ENCODE measurements at regions not wholly inside any gene's neighbourhood (a gene's known extent, or its start where the extent isn't known, plus 50 kb on each side); places are given as distances from the start of the nearest gene placed in this dataset.

DNA sequence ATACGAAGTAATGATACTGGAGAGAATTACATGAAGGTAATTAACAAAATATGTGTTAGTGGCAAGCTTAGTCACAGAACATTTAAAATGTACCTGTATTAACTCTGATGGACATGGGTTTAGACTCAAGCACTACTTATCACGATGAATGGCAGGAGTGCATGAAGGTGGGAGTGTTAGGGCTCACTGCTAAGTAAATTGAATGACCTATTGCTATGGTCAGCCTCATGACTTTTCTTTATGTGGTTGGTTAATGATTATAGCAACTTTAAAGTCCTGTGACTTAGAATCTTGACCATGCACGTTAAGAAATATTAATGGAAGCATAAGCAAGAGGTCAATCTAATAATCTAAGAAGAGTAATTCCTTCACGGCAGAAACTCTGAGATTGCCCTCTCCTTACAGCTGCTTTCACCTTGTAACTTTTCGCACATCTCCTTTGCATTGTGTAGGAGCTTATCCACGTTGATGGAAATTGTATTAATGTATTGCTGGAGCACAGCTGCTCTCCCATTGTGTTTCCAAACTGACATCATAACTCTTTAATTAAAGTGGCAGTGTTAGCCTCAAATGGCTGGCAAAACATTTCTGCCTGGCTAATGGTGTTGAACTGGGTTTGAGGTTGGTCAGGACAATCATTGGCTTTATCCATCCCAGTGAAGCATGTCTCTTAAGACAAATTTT lies 114.5 kb downstream of the RXFP2 start:
- ATAC-seq, result no peak

GRCh38 chr13:31859571-31859970 lies 120.2 kb downstream of the RXFP2 start:
- no peak for ATAC-seq

DNA sequence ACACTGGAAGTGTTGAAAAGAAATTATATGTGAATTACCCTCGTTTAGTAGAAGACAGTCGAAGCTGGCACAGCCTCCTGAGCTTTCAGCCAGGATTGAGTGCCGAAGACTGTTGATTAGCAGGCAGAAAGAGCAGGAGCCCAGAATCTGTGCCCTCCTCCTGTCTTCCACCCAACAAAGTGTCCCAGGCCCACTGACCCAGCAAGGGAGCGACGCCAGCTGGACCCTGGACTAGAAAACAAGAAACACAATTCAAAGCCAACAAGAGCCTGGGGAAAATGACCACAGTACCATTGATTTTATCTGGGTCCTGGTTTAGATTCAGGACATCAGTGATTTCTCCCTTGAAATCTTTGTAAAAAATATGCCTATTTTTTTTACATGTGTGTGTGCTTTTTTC lies 120.7 kb downstream of the RXFP2 start:
- ATAC-seq, result no peak

DNA sequence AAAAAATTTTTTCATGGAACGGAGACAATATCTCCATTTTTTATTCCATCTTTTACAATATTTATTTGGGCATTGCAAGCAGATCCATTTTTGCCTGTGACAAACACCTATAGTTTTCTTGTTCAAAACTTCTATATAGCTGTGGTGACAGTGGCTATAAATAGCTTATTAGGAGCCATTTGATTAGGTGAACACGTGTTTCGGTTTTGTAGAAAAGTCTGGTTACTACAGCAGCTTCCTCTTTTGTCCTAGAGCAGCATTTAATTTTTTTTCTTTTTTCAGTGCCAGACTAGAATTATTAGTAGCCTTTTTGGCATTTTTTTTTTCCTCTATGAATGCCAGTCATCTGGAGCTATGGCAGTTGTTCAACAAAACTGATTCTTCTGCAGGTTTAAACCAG lies 123.5 kb downstream of the RXFP2 start:
- no peak for ATAC-seq

DNA sequence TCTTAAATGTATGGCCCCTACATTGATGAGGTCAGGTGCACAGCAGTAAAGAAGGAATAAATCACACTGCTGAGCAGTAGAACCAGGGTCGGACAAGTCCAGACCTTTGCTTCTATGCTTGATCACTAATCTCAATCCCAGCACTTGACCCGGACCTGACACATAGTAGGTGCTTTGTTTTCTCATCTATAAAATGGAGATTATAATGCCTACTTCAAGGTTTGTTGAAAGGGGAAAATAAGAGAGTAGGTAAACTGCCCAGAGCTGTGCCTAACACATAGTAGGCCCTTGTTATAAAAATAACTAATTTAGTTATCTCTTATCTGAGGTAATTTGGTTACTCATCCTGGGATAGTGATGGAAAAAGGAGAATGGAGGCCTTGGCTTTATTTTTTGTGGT lies 125.0 kb downstream of the RXFP2 start:
- ATAC-seq, result no peak

DNA sequence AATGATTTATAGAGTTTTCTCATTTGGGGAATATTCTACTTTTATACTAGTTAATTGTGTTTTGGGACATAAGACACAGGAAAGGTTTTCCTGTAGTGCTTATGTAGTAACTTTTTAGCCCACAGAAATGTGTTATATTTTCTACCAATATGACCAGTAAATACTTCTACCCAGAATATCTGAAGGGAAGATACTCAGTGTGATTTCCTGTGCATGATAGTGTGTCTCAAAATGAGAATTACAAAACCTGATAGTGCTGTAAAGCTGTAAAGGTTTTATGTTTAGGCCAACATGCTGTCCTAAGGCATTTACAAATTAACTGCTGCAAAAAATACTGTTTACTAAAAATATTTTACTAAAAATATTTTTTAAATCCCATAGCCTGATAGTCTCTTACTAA lies 126.8 kb downstream of the RXFP2 start:
- ATAC-seq, result no peak

DNA sequence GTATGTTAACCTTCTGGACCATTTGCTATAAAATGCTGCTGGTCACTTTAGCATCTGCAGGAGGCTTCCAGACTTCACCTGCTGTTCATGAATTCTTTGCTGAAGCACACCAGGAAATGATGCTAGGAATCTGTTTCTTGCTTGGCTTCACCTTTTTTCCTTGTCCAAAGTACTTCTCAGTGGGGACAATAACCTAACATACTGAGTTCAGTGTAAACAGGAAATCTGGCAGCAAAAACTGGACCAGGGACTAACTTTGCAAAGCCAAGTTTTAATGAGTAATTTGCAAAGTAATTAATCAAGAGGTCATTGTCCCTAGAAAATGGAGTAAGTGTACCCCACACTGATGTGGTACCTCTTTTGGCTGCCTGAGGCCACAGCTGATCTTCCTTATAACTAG lies 128.4 kb downstream of the RXFP2 start:
- ATAC-seq, result no peak

GRCh38 chr13:31869582-31869981 lies 130.3 kb downstream of the RXFP2 start:
- ATAC-seq, result no peak

DNA sequence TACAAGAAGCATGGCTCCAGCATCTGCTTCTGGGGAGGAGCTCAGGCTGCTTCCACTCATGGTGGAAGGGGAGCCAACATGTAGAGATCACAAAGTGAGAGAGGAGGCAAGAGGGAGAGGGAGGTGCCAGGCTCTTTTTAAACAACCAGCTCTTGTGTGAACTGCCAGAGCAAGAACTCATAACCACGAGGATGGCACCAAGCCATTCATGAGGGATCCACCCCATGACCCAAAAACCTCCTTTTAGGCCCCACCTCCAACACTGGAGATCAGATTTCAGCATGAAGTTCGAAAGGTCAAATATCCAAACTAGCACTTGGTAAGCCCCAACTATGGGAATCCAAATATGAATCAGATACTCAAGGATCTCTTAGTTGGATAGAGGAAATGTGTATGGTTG lies 131.2 kb downstream of the RXFP2 start:
- ATAC-seq, result no peak

- ATAC-seq, result no peak
These were observed 133.8 kb downstream of the RXFP2 start for GRCh38 chr13:31873145-31873544.

DNA sequence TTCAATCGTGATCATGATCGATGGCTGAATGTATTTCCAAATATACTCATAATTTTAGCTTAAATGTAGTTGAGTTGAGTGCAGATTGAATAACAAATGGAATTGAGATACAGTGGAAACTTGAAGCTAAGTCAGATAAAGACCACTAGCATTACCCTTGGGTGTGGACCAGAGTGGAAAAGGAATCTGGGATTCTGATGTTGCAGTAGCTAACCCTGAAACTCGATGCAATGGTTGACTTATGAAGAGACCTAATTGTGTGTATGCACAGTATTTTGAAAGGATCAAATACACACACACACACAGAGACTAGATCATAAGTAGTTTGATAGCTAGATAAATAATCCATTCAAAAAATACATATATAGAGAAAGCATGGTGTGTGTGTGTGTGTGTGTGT lies 135.8 kb downstream of the RXFP2 start:
- no peak for ATAC-seq

GRCh38 chr13:31878052-31878451 lies 138.7 kb downstream of the RXFP2 start:
- no peak for ATAC-seq

- ATAC-seq, result no peak
These were observed 139.2 kb downstream of the RXFP2 start for GRCh38 chr13:31878495-31878894.

- ATAC-seq, result no peak
These were observed 139.6 kb downstream of the RXFP2 start for GRCh38 chr13:31878955-31879354.

- no peak for ATAC-seq
These were observed 141.6 kb downstream of the RXFP2 start for GRCh38 chr13:31880851-31881494.

- ATAC-seq, result no peak
These were observed 142.2 kb downstream of the RXFP2 start for GRCh38 chr13:31881495-31881882.

- ATAC-seq, result no peak
These were observed 143.5 kb downstream of the RXFP2 start for GRCh38 chr13:31882794-31883193.

DNA sequence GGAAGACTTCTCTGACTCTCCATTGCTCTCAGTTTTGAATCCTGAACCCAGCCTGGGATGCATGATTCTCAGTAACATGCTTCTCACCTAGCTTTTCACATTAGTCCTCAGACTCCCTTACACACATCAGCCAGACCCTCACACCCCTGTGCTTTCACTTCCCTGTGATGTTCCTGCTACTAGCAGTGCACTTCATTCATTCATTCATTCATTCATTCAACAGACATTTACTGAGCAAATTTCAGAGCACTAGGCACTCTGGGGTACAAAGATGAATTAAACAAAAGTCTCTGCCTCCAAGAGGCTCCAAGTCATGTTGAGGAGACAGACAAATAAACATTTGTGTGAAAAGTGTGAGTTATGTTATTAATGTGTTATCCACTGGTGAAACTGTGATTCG lies 145.2 kb downstream of the RXFP2 start:
- no peak for ATAC-seq

GRCh38 chr13:31885994-31886393 lies 145.6 kb upstream of the FRY start:
- no peak for ATAC-seq

- no peak for ATAC-seq
These were observed 144.3 kb upstream of the FRY start for GRCh38 chr13:31887286-31887685.

- ATAC-seq, result no peak
These were observed 140.6 kb upstream of the FRY start for GRCh38 chr13:31890946-31891345.

GRCh38 chr13:31891472-31891871 lies 140.1 kb upstream of the FRY start:
- ATAC-seq, result peak; percentile 73

GRCh38 chr13:31894931-31895330 lies 136.6 kb upstream of the FRY start:
- ATAC-seq, result no peak

DNA sequence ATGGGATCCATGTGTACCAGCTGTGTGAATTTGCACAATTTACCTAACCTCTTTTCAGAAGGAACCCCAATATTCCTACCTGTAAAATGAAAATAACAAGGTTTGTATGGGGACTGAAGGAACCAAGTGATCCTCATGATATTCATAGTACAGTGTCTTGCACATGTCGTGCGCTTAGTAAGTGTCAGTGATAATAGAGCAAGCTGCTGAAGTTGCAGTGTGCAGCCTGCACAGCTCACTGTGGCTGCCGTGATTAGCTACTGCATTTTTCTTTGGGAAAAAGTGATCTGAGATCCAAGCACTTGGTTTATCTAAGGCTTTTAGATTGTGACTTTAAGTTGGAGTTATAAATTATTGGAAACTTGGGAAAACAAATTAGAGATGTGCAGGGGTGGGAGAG lies 135.9 kb upstream of the FRY start:
- no peak for ATAC-seq

DNA sequence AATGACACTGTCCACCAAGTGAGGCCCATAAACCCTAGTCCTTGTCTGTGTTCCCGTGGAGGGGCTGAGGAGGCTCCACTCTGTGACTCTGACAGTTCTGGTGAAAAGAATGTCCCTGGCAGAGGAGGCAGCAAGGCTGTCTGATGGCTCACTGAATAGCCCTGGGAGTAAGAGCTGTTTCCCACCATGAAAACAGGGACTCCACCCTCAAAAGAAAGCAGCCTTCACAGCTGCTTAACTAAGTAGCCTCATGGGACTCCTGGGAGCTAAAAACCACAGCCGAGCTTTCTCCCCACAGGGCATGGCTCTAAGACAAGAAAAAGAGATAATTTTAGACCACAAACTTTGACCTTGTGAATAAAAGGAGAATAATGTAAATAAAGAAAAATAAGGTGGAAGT lies 135.1 kb upstream of the FRY start:
- ATAC-seq, result no peak

Measured in esophagus mucosa (tissue), 1 donor.